Fibroblast of the conjunctiva (primary cell): ENCODE measurements at regions not wholly inside any gene's neighbourhood (a gene's known extent, or its start where the extent isn't known, plus 50 kb on each side); places are given as distances from the start of the nearest gene placed in this dataset.

Source experiments
- DNase-seq: peaks from one replicate; pipeline ENCODE4 v3.0.0-alpha.2; 2010; ENCODE audit warnings: low read depth

DNA sequence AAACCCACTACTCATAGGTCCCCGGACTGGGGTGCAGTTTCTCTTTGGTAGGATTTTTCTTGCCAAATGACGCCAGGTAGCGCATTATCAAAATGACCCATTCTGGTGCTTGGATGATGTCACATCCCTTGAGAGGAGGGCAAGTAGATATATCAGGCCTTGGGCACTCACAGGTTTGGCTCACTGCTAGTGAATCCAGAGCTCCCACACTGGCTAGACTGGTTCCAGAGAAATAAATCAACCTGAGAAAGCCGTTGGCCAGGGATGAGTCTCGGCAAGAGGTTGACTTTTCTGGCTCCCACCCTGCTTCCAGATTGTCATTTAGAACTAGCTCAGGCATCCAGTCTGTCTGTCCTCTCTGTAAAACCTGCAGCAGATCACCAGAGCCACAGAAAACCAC, 188.4 kb upstream of the MAF start:
- no peak for DNase-seq

DNA sequence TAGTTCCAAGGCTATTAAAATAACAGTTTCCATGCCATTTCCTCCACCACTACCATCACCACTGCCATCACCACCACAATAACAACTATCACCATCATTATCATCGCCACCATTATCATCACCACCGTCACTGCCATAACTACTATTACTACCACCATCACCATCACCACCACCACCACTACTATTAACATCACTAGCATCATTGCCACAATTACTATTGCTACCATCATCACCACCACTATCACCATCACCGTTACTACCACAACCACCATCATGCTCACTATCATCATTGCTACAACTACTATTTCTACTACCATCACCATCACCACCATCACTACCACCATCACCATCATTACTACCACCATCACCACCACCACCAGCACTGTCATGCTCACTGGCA, 185.9 kb upstream of the MAF start:
- no peak for DNase-seq

DNA sequence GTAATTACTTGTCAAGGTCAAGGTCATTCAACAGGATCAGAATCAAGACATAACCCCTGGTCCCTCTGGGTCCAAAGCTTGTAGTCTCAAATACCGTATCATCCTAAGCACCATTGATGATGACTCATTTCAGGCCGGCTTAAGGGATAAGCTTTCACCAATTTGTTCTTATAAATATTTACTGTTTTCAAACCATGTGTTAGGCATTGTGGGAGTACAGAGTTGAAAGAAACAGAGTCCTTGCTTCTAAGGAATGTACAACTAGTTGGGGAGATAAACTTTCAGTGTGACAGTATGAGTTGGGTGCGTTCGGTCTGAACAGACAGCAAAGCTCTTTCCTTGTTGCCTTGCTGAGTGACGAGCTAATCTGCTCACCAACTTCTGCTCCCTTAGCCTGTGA, 183.5 kb upstream of the MAF start:
- DNase-seq: no peak

DNA sequence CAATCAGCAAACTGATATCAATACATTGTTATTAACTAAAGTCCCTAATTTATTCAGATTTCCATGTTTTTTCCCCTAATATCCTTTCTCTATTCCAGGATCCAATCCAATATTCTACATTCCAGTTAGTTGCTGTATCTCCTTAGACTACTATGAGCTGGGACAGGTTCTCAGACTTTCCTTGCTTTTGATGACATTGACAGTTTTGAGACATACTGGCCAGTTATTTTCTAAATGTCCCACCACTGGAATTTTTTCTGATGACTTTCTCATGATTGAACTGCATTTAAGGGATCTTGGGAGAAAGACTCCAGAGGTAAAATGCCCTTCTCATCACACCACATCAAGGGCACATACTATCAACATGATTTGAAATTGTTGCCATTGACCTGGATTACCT, 177.1 kb upstream of the MAF start:
- DNase-seq: no peak

DNA sequence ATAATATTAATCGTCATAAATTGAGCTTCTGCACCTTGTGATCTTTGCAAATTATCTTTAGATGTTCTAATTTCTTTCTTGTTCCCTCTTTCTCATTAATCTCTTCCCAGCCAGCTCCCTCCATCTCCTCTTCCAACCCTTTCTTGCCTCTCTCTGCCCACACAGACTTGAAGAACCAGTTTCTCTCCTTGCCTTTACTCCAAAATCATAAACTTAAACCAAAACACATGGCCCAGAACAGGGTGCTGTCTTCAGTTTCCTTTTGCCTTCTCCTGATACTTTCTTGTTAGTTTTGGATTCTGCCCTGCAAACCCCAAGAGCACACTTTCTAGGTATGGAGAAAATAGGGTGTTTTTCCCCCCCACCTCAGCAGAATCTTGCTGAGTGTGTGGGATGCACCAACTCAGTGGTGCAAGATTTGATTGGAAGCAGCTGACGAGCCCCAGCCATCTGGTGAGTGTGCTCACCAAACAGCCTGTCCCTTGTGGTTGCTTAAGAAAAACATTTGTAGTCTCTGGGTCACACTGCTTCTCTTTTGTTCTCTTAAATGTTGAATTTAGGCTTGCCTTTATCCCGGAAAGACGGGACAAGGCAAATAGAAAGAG, 175.8 kb upstream of the MAF start:
- peak; percentile 46 for DNase-seq

DNA sequence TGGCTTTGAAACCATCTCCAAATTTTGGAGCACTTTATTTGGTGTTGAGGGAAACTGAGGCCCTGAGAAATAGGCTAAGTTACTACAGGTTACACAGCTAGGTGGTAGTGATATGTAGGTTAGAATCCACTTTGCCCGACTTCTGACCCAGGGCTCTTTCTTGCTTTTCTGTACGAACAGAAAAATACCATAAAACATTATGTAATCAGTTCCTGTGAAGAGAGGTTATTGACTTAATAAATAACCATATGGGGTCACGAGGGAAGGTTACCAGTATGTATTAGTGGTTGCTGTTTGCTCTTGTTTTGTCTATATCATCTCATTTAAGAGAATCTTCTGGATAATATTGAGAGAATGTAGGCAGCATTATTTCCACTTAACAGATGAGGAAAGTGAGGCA, 172.2 kb upstream of the MAF start:
- no peak for DNase-seq

DNA sequence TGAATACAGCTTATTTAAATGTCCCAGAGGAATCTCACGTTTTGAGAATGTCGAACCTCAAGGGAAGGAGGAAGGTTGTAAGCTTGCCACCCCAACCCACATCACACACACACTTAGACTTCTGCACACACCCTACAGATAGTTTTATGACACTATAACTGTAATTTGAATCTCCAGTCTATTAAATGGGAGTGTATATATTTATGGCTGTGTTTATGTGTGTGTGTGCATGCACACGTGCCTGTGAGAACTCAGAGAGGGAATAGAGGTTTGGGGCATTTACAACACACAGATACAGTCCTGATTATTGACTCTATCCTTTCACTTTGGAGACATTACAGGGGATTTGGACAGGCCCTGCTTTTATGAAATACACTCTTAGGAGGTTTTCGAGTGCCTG, 171.5 kb upstream of the MAF start:
- DNase-seq: no peak

DNA sequence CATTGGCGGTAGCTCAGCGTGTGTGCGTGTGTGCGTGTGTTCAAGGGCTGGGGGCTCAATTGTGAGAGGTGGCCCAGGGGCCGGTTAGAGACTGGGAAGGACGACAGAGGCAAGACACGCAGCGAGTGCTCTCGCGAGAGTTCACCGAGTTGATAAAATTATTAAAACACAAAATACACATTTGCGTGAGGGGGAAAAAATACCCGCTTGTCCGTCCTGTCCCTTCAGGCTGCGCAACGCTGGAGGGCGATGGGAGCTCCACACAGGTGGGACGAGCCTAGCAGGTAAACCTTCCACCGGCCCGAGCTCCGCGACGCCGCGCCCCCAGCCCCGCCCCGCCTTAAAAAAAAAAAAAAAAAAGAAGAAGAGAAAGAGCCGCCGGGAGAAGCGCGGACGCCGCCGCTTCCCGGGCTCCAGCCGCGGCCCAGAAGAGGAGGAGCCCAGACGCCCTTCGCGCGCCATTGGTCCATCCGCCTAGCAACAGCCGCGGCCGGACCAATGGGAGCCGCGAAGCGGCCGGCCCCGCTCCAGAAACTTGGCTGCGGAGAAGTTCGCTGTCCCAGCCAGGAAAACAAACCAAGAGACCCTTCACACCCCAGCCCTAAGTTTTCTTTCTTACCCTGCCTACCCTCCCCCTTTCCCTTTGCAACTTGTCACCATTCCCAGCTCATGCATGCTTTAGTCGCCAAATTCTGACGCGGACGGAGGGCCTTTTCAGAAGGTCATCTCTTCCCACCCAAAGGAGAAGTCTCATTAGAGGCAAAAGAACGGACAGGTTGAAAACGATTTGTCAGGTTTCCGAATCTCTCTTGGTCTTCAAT, 169.9 kb upstream of the MAF start:
- peak; percentile 71 for DNase-seq

DNA sequence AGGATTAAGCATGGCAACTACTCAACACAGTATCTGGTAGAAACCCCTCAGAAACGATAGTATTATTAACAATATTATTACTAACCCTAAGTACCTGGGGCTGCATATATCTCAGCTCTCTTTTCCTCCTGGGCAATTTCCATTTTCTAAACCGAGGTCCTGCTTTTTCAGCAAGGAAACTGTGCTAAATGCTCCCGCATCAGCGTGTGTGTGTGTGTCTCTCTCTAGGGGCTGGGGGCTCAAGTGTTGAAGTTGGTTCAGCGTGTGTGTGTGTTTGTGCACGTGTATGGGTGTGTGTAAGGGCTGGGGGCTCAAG, 169.3 kb upstream of the MAF start:
- DNase-seq: no peak

DNA sequence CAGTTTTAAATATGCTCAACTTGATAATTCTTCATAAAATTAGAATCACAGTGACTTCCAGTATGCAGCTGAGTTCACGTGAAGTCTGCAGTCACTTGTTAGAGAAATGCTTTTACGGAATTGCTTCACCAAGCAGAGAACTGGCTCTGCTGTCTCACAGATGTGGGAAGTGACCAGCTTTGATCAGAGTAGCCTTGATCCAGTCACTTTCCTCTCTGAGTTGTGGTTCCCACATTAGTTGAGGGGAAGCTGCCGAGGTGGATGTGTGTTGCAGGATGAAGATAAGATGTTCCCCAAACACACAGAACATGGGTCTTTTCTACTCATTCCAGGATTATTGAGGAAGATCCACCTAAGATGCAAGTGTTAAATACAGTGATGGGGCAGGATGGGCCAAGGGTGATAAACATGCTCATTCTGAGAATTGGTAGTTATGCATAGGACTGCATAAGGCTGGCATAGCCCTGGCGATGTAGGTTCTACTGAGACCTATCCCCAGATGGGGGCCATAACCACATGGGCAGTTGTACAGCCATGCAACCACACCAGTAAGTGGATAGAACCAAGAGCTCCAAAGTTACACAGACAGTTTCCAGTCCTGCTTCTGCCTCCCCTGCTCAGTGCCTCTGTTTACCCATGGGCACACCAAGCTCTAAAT, 168.9 kb upstream of the MAF start:
- DNase-seq: no peak

DNA sequence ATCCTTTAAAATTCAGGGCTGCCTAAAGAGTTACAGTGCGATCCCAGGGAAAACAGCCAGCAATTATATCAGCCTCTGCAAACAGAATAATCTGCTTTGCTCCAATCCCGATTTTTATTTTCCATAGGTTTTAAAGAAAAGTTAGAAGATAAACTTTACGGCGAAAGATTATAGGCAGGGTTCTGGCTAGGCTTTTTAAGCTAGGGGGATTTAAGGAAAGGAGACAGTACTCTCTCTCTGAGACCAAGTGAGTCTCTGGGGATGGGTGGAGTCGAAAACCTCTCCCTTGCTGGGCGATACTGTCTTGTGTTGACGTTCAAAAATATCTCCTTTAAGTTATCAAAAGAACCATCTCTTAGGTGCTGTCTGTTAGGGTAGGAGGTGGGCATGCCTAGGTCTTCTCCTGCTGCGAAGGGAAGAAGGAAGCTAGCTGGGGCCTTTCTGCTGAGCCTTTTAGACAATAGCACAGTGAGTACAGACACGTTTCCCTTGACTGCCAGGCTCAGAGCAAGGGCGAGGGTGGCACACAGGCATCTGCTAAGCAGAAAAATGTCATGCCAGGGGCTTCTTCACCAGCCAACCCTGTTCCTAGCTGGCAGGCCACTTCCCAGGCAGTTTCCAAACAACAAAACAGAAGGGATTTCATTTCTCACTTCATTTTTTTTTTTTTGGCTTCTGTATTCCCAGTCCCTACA, 167.9 kb upstream of the MAF start:
- DNase-seq: no peak

DNA sequence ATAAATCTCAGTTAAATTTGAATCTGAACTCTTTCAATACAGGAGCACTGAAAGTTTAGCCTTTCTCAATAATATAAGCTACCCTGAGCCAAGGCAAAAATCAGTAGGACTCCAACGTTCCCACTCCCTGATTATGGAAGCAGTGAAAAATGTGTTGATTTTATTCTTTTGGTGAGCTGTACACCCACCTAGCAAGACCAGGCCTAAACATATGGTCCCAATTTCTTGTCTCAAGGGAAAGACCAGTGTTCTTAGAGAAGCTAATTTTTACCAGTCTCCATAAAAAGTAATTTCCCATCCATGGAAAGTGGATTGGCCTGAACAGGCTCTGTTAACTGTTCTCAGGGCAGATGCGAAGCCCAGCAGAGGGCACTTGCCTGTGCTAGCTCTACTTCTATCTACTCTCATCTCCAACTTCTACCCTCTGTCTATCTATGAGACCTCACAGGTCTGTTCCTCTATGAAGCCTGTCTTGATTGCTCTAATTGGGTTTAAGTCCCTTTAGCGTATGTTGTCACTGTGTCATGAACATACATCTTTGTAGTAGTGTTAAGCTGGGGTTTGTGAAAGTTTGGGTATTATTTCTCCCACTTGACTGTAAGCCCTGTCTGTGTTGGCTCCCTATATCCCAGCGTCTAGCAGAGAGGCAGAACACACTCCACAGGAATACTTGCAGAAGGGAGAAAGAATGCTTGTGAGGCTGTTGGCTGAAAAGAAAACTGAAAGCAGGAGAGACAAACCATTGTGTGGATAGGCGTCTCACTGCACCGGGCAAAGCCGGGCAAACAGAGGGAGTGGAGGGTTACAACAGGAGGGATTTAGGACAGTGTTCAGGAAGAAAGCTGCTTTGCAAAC, 167.1 kb upstream of the MAF start:
- DNase-seq: peak; percentile 10

DNA sequence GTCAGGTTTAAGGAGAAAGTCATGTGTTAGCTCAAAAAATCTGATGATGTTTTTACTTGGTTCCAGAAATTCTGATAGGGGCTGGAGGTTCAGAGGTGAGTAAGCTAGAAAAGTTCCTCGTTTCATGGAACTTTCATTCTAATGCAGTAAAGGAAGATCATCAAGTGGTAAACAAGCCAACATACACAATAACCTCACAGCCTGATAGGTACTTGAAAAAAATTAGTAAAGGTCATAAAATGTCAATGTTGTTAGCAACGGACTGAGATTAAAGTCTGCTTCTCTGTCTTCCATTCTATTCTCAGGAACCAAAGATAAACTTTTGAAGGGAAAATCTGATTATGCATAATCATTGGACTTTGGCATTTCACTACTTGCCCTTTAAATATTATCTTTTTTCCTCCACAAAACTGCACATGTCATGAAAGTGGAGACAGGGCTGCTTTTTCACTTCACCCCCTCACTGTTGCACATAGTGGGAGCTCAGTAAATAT, 165.4 kb upstream of the MAF start:
- DNase-seq: no peak

DNA sequence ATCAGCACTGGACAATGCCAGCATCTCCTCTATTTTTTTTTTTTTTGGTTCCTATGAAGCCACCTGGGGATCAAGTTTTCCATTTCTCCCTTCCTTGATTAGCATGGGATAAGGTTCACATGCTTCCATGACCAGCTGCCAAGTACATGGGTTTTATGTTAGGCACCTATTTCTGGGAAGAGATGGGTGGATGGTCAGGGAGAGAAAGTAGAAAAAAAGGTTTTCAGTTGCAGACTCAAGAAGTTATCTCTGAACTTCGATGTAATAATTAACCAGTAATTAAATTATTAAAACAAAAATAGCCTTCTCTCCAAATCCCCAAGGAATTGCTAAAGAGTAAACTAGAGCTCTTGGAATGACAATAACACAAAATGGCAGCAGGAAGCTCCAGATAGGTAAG, 164.9 kb upstream of the MAF start:
- DNase-seq: no peak

DNA sequence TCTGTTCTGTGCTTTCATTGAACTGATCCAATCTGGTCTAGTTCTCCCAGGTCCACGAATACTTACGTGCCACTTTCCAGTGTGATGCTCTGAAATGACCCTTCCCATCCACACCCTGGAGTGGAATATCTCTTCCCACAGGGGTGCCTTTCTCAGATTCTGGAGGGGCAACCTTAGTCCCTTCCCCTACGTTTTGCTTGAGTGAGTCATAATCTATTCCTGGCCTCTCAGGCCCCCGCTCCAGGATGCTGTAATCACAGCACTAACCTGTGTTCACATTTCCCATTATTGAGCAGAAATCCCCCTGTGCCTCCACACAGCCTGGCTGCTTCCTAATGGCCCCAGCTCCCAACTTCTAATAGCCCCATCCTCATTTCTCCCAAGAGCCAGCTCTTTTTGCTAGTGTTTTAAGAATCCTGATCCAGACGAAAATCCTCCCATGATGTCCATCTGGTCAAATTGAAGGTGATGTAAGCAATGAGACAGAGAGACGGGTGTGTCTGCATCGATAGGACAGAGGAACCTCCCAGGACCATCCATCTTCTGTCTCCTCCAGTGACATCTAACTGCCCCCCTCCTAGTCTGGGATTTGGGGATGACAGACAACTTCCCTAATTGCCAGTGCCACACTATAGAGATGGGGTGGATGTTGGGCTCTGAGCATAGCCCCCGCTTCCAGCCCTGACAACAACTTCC, 164.0 kb upstream of the MAF start:
- no peak for DNase-seq

DNA sequence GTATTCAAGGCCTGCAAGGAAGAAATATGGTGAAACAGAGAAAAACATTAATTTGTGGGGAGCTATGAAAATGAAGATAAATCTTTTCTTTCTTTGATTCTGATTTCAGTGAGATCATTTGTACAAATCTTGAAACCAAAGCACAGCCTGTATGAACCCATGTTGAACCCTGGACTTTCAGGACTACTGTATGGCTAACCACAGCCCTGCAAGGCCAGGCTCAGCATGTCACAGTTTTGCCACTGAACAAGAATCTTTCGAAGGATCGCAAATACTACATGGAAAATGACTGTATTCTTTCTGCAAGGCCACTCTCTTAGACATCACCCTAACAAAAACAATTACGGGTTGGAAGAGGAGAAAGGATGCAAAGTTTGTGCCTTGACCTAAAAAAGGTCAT, 161.7 kb upstream of the MAF start:
- DNase-seq: no peak

DNA sequence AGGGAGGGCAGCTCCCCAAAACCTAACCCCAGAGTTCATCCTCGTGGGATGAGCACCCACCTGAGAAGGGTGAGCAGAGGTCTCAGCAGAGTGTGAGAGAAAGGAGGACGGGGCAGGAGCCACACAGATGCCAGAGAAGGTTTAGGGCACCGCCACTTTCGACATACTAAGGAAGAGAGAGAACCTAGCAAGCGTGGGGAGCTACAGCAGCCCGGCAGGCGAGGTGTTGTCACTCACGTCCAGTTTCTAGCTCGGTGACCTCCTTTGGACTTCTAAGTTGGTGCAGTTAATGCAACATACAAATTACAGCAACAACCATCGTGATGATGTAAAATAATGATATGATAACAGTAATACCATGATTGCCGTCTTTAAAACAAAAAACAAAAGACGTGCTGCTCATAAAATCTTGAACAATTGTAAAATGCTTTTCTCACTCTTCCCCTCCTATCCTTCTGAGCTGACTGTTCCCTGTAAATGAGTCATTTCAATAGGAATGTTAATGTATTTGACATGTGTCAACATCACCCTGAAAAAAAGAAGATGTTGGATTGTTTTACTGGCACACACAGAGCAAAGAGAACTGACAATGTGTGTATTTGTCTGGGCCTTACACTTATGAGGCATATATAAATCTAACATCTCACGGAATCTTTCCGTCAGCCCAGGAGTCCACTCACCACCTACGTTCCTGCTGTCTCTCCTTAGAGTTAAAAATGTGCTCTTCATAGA, 158.2 kb upstream of the MAF start:
- DNase-seq: no peak

DNA sequence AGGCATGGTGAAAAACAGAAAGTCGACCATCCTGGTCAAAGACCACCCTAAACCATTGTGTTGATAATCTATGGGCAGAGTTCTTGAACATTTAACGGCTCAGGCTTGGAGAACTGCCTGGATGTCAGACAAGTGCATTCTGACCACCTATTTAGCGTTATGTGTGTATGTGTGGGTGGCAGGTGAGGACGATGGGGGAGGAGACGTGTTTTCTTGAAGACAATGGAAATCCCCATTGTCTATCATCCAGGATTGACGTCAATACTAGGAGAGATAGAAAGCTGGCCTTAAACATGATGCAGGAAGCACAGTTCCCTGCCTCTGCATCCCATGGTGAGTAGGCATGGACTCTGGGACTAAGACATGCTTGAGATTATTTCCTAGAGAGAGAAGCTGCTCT, 157.4 kb upstream of the MAF start:
- no peak for DNase-seq

DNA sequence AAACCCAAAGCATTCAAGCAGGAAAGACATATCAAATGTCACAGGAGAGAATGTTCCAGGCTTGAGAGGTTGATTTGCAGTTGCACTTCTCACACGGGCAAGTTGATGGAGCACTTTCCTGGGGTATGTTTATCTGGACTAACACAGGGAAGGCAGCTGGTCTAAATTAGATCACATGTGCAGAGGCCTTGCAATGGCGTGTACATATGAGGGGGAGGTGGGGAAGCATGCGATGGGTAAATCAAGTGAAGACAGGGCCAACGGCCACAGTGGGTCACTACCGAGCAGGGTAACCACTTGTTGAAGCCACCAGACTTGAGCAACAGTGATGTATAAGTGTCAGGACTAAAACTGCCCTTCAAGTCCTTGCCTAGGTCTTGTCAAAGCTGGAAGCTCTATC, 156.6 kb upstream of the MAF start:
- no peak for DNase-seq

DNA sequence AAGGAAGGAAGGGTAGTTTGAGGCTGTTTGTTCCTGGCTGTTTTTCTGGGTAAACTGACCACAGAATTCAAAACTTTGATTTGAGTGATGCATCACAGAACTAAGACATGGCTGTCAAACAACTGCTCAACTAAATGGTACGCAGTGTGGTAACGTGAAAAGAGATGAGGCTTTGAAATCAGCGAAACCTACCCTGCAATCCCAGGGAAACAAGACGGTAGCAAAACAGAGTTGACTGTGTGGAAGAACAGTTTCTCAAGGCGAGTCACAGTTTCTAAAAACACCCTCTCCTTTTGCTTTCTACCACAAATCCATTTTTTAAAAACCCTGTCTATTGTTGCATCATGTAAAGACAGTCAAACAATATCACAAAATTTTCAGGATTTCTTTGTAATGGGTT, 156.0 kb upstream of the MAF start:
- DNase-seq: no peak

DNA sequence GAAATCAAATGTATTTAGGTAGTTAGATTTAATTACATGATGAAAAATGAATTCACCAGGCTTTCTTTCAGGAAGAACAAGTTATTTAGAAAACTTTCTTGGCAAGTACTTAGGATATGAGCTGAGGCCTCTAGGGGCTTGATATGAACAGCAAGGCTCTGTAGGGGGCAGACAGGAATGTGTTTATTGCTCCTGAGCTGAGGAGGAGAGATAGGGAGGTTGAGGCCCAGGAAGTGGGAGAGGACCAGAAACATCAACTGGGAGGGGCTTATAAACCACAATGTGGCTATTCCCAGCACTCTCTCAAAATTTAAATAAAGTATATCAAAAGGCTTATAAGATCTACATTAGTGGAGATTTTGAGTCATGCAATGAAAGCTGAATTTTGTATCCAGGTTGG, 154.0 kb upstream of the MAF start:
- DNase-seq: no peak
